Vagina (tissue), 2 donors: ENCODE measurements at regions not wholly inside any gene's neighbourhood (a gene's known extent, or its start where the extent isn't known, plus 50 kb on each side); places are given as distances from the start of the nearest gene placed in this dataset.

Source experiments
- CTCF ChIP-seq, 3 experiments: fragments of 450-650 bp in 2 of 3; fragments of 200-600 bp in 1 of 3; sonication (generic) in 1 of 3; IDR thresholded peaks; one replicate each; pipeline ENCODE4 v1.5.1; 2017 to 2019; ENCODE audit warnings: antibody characterized with exemption in 3 of 3, mild to moderate bottlenecking in 2 of 3, moderate library complexity in 2 of 3
- POLR2AphosphoS5 ChIP-seq, 2 donors: sonication (generic); formaldehyde crosslinking; IDR thresholded peaks; one replicate each; pipeline ENCODE4 v1.9.0; 2017; ENCODE audit warnings: antibody characterized with exemption in 2 of 2, mild to moderate bottlenecking in 2 of 2, low read depth in 1 of 2; ENCODE audit not compliant: insufficient read depth in 1 of 2

GRCh38 chr15:78691851-78692421, 50.9 kb upstream of the CHRNB4 start:
- TF ChIP-seq CTCF (IDR thresholded peaks at IDR 0.05), result no peak
- no peak for TF ChIP-seq POLR2AphosphoS5 (IDR thresholded peaks at IDR 0.05; ENCODE audit: insufficient read depth in 1 of 2, low read depth in 1 of 2)
